AG09309 (cell line): ENCODE measurements at regions not wholly inside any gene's neighbourhood (a gene's known extent, or its start where the extent isn't known, plus 50 kb on each side); places are given as distances from the start of the nearest gene placed in this dataset.
"Not testable (repeated sequence)": the region's sequence is repeated elsewhere in the genome, so short reads cannot be mapped to it uniquely, and the experiment has no call there.

Experiments used
- DNase-seq: peaks from one replicate; pipeline ENCODE4 v3.0.0-alpha.2; 2010; ENCODE audit warnings: low read depth
- H3K4me3 ChIP-seq: 2 replicates; pipeline ENCODE4 v1.5.1; 2011; ENCODE audit warnings: mild to moderate bottlenecking, low read depth, low read length, moderate library complexity; ENCODE audit not compliant: control insufficient read depth
- TF ChIP-seq, protein P1 (sequence below): IDR thresholded peaks from 2 replicates; pipeline ENCODE4 v1.5.1; 2011; ENCODE audit warnings: mild to moderate bottlenecking, low read depth, low read length, inconsistent platforms; ENCODE audit not compliant: insufficient read depth, control insufficient read depth; ENCODE audit errors: missing control alignments

DNA sequence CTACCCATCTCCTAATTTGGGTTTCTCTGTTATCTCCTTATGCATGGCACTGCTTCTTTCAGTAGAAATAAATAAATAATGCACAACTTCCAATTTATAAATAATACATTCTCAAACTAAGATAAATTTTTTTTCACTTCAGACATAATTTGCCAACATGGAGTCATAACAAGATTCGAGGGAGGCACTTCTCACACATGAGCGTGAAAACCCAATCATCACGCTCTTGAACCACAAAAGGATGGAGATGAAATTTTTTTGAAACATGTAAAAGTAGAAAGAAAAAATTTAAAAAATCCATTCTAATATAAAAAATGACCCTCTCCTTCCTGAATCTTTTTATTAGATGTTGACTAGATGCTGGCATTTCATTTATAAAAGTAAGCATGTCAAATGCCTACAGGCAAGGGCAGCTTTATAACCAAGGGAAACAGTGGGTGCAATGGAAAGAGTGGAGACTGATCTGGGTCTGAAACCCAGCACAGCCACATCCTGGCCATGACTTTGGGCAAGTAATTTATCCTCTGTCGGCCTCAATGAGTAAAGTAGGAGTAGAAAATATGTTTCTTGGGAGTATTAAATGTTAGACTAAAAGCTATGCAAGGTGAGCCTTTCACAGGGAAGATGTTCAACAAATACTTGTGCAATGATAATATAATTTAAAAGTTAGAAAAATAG is 185.0 kb downstream of the STK31 start:
- no peak overlapping the region for H3K4me3 ChIP-seq
- TF ChIP-seq, protein P1, sequence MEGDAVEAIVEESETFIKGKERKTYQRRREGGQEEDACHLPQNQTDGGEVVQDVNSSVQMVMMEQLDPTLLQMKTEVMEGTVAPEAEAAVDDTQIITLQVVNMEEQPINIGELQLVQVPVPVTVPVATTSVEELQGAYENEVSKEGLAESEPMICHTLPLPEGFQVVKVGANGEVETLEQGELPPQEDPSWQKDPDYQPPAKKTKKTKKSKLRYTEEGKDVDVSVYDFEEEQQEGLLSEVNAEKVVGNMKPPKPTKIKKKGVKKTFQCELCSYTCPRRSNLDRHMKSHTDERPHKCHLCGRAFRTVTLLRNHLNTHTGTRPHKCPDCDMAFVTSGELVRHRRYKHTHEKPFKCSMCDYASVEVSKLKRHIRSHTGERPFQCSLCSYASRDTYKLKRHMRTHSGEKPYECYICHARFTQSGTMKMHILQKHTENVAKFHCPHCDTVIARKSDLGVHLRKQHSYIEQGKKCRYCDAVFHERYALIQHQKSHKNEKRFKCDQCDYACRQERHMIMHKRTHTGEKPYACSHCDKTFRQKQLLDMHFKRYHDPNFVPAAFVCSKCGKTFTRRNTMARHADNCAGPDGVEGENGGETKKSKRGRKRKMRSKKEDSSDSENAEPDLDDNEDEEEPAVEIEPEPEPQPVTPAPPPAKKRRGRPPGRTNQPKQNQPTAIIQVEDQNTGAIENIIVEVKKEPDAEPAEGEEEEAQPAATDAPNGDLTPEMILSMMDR = no peak
- no peak for DNase-seq

DNA sequence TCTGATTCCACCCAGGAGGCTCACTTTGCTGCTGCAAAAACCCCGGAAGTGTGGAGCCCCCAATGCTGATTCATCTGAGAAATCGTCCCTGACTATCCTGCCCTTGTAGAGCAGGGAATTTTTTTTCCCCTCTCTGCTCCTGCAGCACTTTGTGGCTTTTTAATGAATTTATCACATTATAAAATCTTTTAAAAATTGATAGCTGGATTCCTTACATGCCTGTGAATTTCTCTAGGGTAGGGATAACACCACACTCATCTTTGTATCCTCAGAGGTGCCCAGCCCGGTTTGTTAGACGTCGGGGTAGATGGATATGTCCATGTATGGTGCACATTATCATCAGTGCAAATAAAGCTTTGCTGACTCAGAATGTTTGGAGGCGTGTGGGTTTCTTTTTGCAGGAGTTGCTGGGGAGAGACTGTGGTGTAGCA is 185.7 kb downstream of the STK31 start:
- H3K4me3 ChIP-seq = no peak overlapping the region
- TF ChIP-seq, protein P1 = no peak
- DNase-seq = no peak

DNA sequence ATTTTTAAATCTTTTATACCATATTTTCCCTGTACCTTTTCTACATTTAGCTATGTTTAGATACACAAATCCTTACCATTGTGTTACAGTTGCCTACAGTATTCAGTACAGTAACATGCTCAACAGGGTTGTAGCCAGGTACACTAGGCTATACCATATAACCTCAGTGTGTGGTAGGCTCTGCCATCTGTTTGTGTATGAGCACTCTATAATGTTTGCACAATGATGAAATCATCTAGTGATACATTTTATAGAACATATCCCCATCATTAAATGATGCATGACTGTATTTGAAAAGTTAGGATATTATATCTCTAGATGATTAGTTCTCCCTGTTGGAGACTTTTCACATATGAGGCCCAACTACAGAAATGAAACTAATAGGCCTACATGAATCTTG is 188.6 kb downstream of the STK31 start:
- TF ChIP-seq, protein P1 = no peak
- H3K4me3 ChIP-seq = no peak overlapping the region
- no peak for DNase-seq

DNA sequence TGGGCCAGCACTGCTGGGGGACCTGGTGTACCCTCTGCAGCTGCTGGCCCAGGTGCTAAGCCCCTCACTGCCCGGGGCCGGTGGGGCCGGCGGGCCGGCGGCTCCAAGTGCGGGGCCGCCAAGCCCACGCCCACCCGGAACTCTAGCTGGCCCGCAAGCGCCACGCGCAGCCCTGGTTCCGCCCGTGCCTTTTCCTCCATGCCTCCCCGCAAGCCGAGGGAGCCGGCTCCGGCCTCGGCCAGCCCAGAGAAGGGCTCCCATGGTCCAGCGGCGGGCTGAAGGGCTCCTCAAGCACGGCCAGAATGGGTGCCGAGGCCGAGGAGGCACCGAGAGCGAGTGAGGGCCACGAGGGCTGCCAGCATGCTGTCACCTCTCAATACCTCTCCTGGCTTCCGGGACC is 194.9 kb downstream of the STK31 start:
- not testable (repeated sequence) for DNase-seq, H3K4me3 ChIP-seq

DNA sequence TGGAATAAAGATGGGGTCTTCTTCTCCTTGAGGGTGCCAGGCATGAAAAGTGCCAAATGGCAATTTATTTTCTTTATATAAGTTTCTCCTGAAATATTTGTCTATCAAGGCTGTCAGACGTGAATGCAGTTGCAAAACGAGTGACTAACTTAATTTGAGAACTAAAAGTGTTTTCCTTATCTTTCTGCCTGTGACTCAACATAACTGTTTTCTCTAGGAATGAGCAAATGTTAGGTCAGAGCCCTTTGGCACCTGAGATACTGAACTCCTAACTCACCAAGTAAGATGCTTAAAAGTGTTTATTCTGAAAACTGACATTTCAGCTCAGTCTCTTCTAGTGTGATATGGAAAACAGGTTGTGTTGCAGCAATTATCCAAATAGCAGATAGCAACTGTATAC is 197.0 kb downstream of the STK31 start:
- no peak for DNase-seq
- H3K4me3 ChIP-seq = no peak overlapping the region
- TF ChIP-seq, protein P1 = no peak

DNA sequence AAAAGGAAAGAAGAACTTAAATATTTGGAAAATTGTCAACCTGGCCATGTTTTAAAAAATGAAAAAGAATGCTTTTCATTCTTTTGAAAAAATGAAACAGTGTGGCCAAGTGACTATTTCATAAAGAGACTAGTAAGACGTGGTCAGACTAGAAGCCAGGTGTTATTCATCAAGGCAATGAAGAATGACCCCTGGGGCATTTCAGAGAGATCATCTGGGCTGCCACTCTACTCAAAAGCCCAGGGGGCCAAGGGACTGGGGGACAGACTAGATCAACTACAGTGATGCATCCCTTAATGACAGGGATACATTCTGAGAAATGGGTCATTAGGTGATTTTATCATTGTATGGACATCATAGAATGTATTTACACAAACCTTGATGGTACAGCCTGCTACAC is 199.4 kb downstream of the STK31 start:
- DNase-seq = no peak

DNA sequence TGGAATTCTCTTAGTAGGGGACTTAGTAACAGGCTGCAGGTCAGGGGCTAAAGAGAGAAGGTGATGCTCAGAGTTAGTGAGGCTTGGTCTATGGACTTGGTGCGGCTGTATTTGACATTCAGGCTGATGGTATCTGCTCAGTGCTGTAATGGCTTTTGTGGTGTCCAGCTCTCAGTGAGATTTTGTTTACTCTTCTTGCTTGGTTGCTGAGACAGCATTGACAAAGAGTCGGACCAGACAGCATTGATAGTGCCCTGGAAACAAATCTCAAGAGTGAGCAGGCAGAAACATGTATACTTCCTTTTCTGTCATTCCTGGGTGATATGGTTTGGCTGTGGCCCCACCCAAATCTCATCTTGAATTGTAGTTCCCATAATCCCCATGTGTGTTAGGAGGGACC is 202.0 kb downstream of the STK31 start:
- TF ChIP-seq, protein P1 = no peak
- no peak overlapping the region for H3K4me3 ChIP-seq
- DNase-seq = no peak

More for the DNA sequence above, 199.4 kb downstream of the STK31 start:
- TF ChIP-seq, protein P1 = no peak
- H3K4me3 ChIP-seq = no peak overlapping the region
